Thoracic aorta (tissue), 2 donors: ENCODE measurements at regions not wholly inside any gene's neighbourhood (a gene's known extent, or its start where the extent isn't known, plus 50 kb on each side); places are given as distances from the start of the nearest gene placed in this dataset.

Experiments used
- ATAC-seq: fragments of 150-250 bp; one replicate; pipeline ENCODE4 v1.8.0; 2017; ENCODE audit warnings: low read depth; ENCODE audit not compliant: insufficient number of reproducible peaks, low FRiP score
- DNase-seq: peaks from one replicate; pipeline ENCODE4 v3.0.0-alpha.2; 2020; ENCODE audit warnings: low spot score
- H3K27ac ChIP-seq, 2 donors: fragments of 200-600 bp; sonication (generic); 1 replicate in 1 of 2; 2 replicates in 1 of 2; pipeline ENCODE4 v1.5.1; 2016; ENCODE audit warnings: mild to moderate bottlenecking in 2 of 2, moderate library complexity in 2 of 2
- H3K27me3 ChIP-seq: fragments of 200-600 bp; sonication (generic); replicated peaks from 2 replicates; pipeline ENCODE4 v1.6.0; 2016; ENCODE audit warnings: mild to moderate bottlenecking; ENCODE audit not compliant: insufficient read depth
- H3K36me3 ChIP-seq: fragments of 200-600 bp; sonication (generic); one replicate; pipeline ENCODE4 v1.5.1; 2016
- H3K4me1 ChIP-seq, 2 donors: fragments of 200-600 bp; sonication (generic); 1 replicate in 1 of 2; 2 replicates in 1 of 2; pipeline versions ENCODE4 v1.5.1 to v1.6.0; 2016; ENCODE audit warnings: low read depth in 2 of 2, mild to moderate bottlenecking in 1 of 2; ENCODE audit not compliant: control insufficient read depth in 1 of 2
- H3K4me3 ChIP-seq: fragments of 200-600 bp; sonication (generic); 2 replicates; pipeline ENCODE4 v1.5.1; 2016; ENCODE audit warnings: mild to moderate bottlenecking
- H3K9me3 ChIP-seq: fragments of 200-600 bp; sonication (generic); 2 replicates; pipeline ENCODE4 v1.5.1; 2016
- CTCF ChIP-seq: fragments of 200-600 bp; sonication (generic); IDR thresholded peaks from one replicate; pipeline ENCODE4 v1.5.1; 2019; ENCODE audit warnings: antibody characterized with exemption

GRCh38 chr2:236666646-236667204 is 97.1 kb downstream of the ACKR3 start:
- no peak for TF ChIP-seq CTCF
- DNase-seq (no peak), ATAC-seq (no peak)
- no peaks in the 10 kb centered on the region for H3K27me3 ChIP-seq
- peaks cover 4 to 28% of the 10 kb centered on the region in 2 donors for H3K4me1 ChIP-seq
- H3K4me3 ChIP-seq, result no peak overlapping the region
- no peak overlapping the region for H3K27ac ChIP-seq
- H3K36me3 ChIP-seq, result no peaks in the 10 kb centered on the region
- no peaks in the 10 kb centered on the region for H3K9me3 ChIP-seq

GRCh38 chr2:236667526-236667925 is 97.9 kb downstream of the ACKR3 start:
- no peak overlapping the region for H3K27ac ChIP-seq
- TF ChIP-seq CTCF, result no peak
- no peaks in the 10 kb centered on the region for H3K9me3 ChIP-seq
- no peak for ATAC-seq
- no peaks in the 10 kb centered on the region for H3K36me3 ChIP-seq
- H3K4me1 ChIP-seq, result peaks cover 3 to 20% of the 10 kb centered on the region in 2 donors
- H3K27me3 ChIP-seq, result no peaks in the 10 kb centered on the region
- H3K4me3 ChIP-seq, result no peak overlapping the region
- DNase-seq, result no peak

- H3K4me3 ChIP-seq, result no peak overlapping the region
- no peaks in the 10 kb centered on the region for H3K27me3 ChIP-seq
- peaks cover 3 to 10% of the 10 kb centered on the region in 2 donors for H3K4me1 ChIP-seq
- no peaks in the 10 kb centered on the region for H3K36me3 ChIP-seq
- ATAC-seq (no peak), DNase-seq (no peak)
- TF ChIP-seq CTCF, result no peak
- H3K9me3 ChIP-seq, result no peaks in the 10 kb centered on the region
- no peak overlapping the region for H3K27ac ChIP-seq
These were observed 98.9 kb downstream of the ACKR3 start for GRCh38 chr2:236668531-236668969.

GRCh38 chr2:236670235-236670620 is 100.6 kb downstream of the ACKR3 start:
- Histone ChIP-seq H3K4me3 (no peak overlapping the region), H3K9me3 (no peaks in the 10 kb centered on the region), H3K27ac (no peak overlapping the region), H3K4me1 (peaks cover 0 to 12% of the 10 kb centered on the region in 2 donors), H3K27me3 (no peaks in the 10 kb centered on the region), H3K36me3 (no peaks in the 10 kb centered on the region)
- DNase-seq, result no peak
- TF ChIP-seq CTCF, result no peak
- ATAC-seq, result no peak

GRCh38 chr2:236671896-236672562 is 102.4 kb downstream of the ACKR3 start:
- ATAC-seq, result no peak
- no peak for TF ChIP-seq CTCF
- peaks cover 13 to 30% of the 10 kb centered on the region in 2 donors for H3K4me1 ChIP-seq

More at GRCh38 chr2:236671896-236672562, 102.4 kb downstream of the ACKR3 start:
- Histone ChIP-seq H3K9me3 (no peaks in the 10 kb centered on the region), H3K36me3 (no peaks in the 10 kb centered on the region), H3K4me3 (no peak overlapping the region), H3K27me3 (no peaks in the 10 kb centered on the region), H3K27ac (no peak overlapping the region)
- no peak for DNase-seq
